ENCODE measurements at regions not wholly inside any gene's neighbourhood (a gene's known extent, or its start where the extent isn't known, plus 50 kb on each side); places are given as distances from the start of the nearest gene placed in this dataset.

- TF ChIP-seq CTCF (IDR thresholded peaks at IDR 0.05) (no peak), NR1H2 (CRISPR knock-in tag; IDR thresholded peaks at IDR 0.05) (no peak), E2F1 (CRISPR knock-in tag; IDR thresholded peaks at IDR 0.05) (no peak), ZMAT4 (CRISPR knock-in tag; IDR thresholded peaks at IDR 0.05) (no peak), JUN (CRISPR knock-in tag; IDR thresholded peaks at IDR 0.05) (no peak), USF2 (CRISPR knock-in tag; IDR thresholded peaks at IDR 0.05) (no peak), SP1 (CRISPR knock-in tag; conservative IDR thresholded peaks at IDR 0.05) (no peak), MAX (CRISPR knock-in tag; IDR thresholded peaks at IDR 0.05) (no peak), USF1 (CRISPR knock-in tag; IDR thresholded peaks at IDR 0.05) (no peak), PRDM15 (CRISPR knock-in tag; IDR thresholded peaks at IDR 0.05) (no peak)
These were observed 146.4 kb downstream of the RBFOX3 start for GRCh38 chr17:79464318-79465010.

All from WTC11 (cell line).